ENCODE measurements at regions not wholly inside any gene's neighbourhood (a gene's known extent, or its start where the extent isn't known, plus 50 kb on each side); places are given as distances from the start of the nearest gene placed in this dataset.

- TF ChIP-seq YY1 (IDR thresholded peaks at IDR 0.05; ENCODE audit: low read depth) (no peak), FOXM1 (IDR thresholded peaks at IDR 0.05; ENCODE audit: borderline replicate concordance, low read depth) (no peak), EP300 (IDR thresholded peaks at IDR 0.05; ENCODE audit: borderline replicate concordance) (no peak), EGR1 (IDR thresholded peaks at IDR 0.05) (no peak), REST (IDR thresholded peaks at IDR 0.05; ENCODE audit: low read depth) (no peak), CEBPB (IDR thresholded peaks at IDR 0.05) (no peak)
Measured at GRCh38 chr11:129258205-129258604, 66.1 kb upstream of the ARHGAP32 start.

GRCh38 chr11:129257512-129257911 is 65.4 kb upstream of the ARHGAP32 start:
- TF ChIP-seq TAF1 (IDR thresholded peaks at IDR 0.05; ENCODE audit: low read depth), result no peak
- no peak for TF ChIP-seq NFIC (IDR thresholded peaks at IDR 0.05)
- no peak for TF ChIP-seq ZBTB7A (IDR thresholded peaks at IDR 0.05; ENCODE audit: low read depth)
- TF ChIP-seq YY1 (IDR thresholded peaks at IDR 0.05; ENCODE audit: low read depth), result no peak
- TF ChIP-seq EP300 (IDR thresholded peaks at IDR 0.05; ENCODE audit: borderline replicate concordance), result no peak
- TF ChIP-seq TEAD4 (IDR thresholded peaks at IDR 0.05), result no peak
- no peak for TF ChIP-seq REST (IDR thresholded peaks at IDR 0.05; ENCODE audit: low read depth)
- TF ChIP-seq EGR1 (IDR thresholded peaks at IDR 0.05), result no peak
- no peak for TF ChIP-seq CEBPB (IDR thresholded peaks at IDR 0.05)
- no peak for TF ChIP-seq CREB1 (IDR thresholded peaks at IDR 0.05; ENCODE audit: low read depth)
- no peak for TF ChIP-seq FOXM1 (IDR thresholded peaks at IDR 0.05; ENCODE audit: borderline replicate concordance, low read depth)
- TF ChIP-seq MAX (IDR thresholded peaks at IDR 0.05), result no peak
- TF ChIP-seq TCF12 (IDR thresholded peaks at IDR 0.05; ENCODE audit: low read depth), result no peak
- TF ChIP-seq RAD21 (IDR thresholded peaks at IDR 0.05; ENCODE audit: low read depth), result no peak
- TF ChIP-seq USF1 (IDR thresholded peaks at IDR 0.05), result no peak

- TF ChIP-seq TEAD4 (IDR thresholded peaks at IDR 0.05) (no peak), MAX (IDR thresholded peaks at IDR 0.05) (no peak), ZBTB7A (IDR thresholded peaks at IDR 0.05; ENCODE audit: low read depth) (no peak), YY1 (IDR thresholded peaks at IDR 0.05; ENCODE audit: low read depth) (no peak), CEBPB (IDR thresholded peaks at IDR 0.05) (no peak), USF1 (IDR thresholded peaks at IDR 0.05) (no peak), NFIC (IDR thresholded peaks at IDR 0.05) (no peak), RAD21 (IDR thresholded peaks at IDR 0.05; ENCODE audit: low read depth) (no peak), CREB1 (IDR thresholded peaks at IDR 0.05; ENCODE audit: low read depth) (no peak), TCF12 (IDR thresholded peaks at IDR 0.05; ENCODE audit: low read depth) (no peak), EGR1 (IDR thresholded peaks at IDR 0.05) (no peak), FOXM1 (IDR thresholded peaks at IDR 0.05; ENCODE audit: borderline replicate concordance, low read depth) (no peak), EP300 (IDR thresholded peaks at IDR 0.05; ENCODE audit: borderline replicate concordance) (no peak), REST (IDR thresholded peaks at IDR 0.05; ENCODE audit: low read depth) (no peak)
Measured at GRCh38 chr11:129252621-129253020, 60.5 kb upstream of the ARHGAP32 start.

- TF ChIP-seq CEBPB (IDR thresholded peaks at IDR 0.05), result no peak
- TF ChIP-seq TCF12 (IDR thresholded peaks at IDR 0.05; ENCODE audit: low read depth), result no peak
- TF ChIP-seq EP300 (IDR thresholded peaks at IDR 0.05; ENCODE audit: borderline replicate concordance), result no peak
- no peak for TF ChIP-seq USF1 (IDR thresholded peaks at IDR 0.05)
- TF ChIP-seq RAD21 (IDR thresholded peaks at IDR 0.05; ENCODE audit: low read depth), result no peak
- TF ChIP-seq YY1 (IDR thresholded peaks at IDR 0.05; ENCODE audit: low read depth), result no peak
- no peak for TF ChIP-seq CREB1 (IDR thresholded peaks at IDR 0.05; ENCODE audit: low read depth)
Measured at GRCh38 chr11:129251067-129251466, 58.9 kb upstream of the ARHGAP32 start.
